OCI-LY3 (cell line): ENCODE measurements at regions not wholly inside any gene's neighbourhood (a gene's known extent, or its start where the extent isn't known, plus 50 kb on each side); places are given as distances from the start of the nearest gene placed in this dataset.

Source experiments
- H2AFZ ChIP-seq: fragments of 200-600, 300-600 bp; shearing (Covaris generic); 2 replicates; pipeline ENCODE4 v1.6.0; 2014; ENCODE audit warnings: antibody characterized with exemption, low read depth, low read length
- H3K27ac ChIP-seq: fragments of 200-600, 300-600 bp; sonication (generic); 2 replicates; pipeline ENCODE4 v1.5.1; 2014; ENCODE audit warnings: mild to moderate bottlenecking, low read length, moderate library complexity, mixed read lengths
- H3K27me3 ChIP-seq: fragments of 200-600, 300-600 bp; sonication (generic); 2 replicates; pipeline ENCODE4 v1.6.1; 2014; ENCODE audit warnings: low read depth, low read length, mixed read lengths
- H3K36me3 ChIP-seq: fragments of 200-600, 300-600 bp; sonication (generic); replicated peaks from 2 replicates; pipeline ENCODE3; 2014; ENCODE audit warnings: low read depth, low read length, mixed read lengths
- H3K4me1 ChIP-seq: fragments of 300-600, 200-600 bp; sonication (generic); 2 replicates; pipeline ENCODE4 v1.6.1; 2014; ENCODE audit warnings: low read length, mixed read lengths
- H3K4me2 ChIP-seq: fragments of 200-600, 300-600 bp; sonication (generic); 2 replicates; pipeline ENCODE4 v1.6.1; 2014; ENCODE audit warnings: low read length, mixed read lengths
- H3K4me3 ChIP-seq: fragments of 300-600, 200-600 bp; sonication (generic); 2 replicates; pipeline ENCODE4 v1.5.1; 2014; ENCODE audit warnings: antibody characterized with exemption, mild to moderate bottlenecking, low read length, moderate library complexity
- H3K79me2 ChIP-seq: fragments of 300-600, 200-600 bp; shearing (Covaris generic); 2 replicates; pipeline ENCODE4 v1.6.1; 2014; ENCODE audit warnings: mild to moderate bottlenecking, low read length, mixed read lengths
- H3K9ac ChIP-seq: fragments of 300-600, 200-600 bp; shearing (Covaris generic); 2 replicates; pipeline ENCODE4 v1.6.0; 2014; ENCODE audit warnings: mild to moderate bottlenecking, low read length, moderate library complexity
- H3K9me3 ChIP-seq: fragments of 200-600, 300-600 bp; shearing (Covaris generic); 2 replicates; pipeline ENCODE4 v1.6.1; 2014; ENCODE audit warnings: low read length, mixed read lengths; ENCODE audit not compliant: insufficient read depth
- H4K20me1 ChIP-seq: fragments of 200-600, 300-600 bp; sonication (generic); 2 replicates; pipeline ENCODE4 v1.6.1; 2016; ENCODE audit warnings: low read length, mixed read lengths; ENCODE audit not compliant: insufficient read depth
- EZH2phosphoT487 ChIP-seq: fragments of 200-600 bp; shearing (Covaris generic); IDR thresholded peaks from 2 replicates; pipeline ENCODE4 v1.6.1; 2018; ENCODE audit warnings: antibody characterized with exemption, mixed run types, low read depth
- TF ChIP-seq, protein P1 (sequence below): fragments of 200-600, 300-600 bp; sonication (generic); IDR thresholded peaks from 2 replicates; pipeline ENCODE4 v1.5.1; 2014; ENCODE audit warnings: antibody characterized with exemption, low read length, low read depth

GRCh38 chr4:177879851-177880250 lies 437.6 kb upstream of the AGA start:
- TF ChIP-seq EZH2phosphoT487 = no peak
- TF ChIP-seq, protein P1, sequence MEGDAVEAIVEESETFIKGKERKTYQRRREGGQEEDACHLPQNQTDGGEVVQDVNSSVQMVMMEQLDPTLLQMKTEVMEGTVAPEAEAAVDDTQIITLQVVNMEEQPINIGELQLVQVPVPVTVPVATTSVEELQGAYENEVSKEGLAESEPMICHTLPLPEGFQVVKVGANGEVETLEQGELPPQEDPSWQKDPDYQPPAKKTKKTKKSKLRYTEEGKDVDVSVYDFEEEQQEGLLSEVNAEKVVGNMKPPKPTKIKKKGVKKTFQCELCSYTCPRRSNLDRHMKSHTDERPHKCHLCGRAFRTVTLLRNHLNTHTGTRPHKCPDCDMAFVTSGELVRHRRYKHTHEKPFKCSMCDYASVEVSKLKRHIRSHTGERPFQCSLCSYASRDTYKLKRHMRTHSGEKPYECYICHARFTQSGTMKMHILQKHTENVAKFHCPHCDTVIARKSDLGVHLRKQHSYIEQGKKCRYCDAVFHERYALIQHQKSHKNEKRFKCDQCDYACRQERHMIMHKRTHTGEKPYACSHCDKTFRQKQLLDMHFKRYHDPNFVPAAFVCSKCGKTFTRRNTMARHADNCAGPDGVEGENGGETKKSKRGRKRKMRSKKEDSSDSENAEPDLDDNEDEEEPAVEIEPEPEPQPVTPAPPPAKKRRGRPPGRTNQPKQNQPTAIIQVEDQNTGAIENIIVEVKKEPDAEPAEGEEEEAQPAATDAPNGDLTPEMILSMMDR = peak; percentile 60
- Histone ChIP-seq H3K4me3 (no peak overlapping the region), H4K20me1 (no peaks in the 10 kb centered on the region), H3K27me3 (no peaks in the 10 kb centered on the region), H3K9me3 (no peaks in the 10 kb centered on the region), H3K36me3 (no peaks in the 10 kb centered on the region), H3K4me2 (peak overlapping the region; percentile 38), H3K4me1 (peaks cover 22% of the 10 kb centered on the region), H3K9ac (no peak overlapping the region), H2AFZ (no peak overlapping the region), H3K79me2 (no peaks in the 10 kb centered on the region), H3K27ac (no peak overlapping the region)

DNA sequence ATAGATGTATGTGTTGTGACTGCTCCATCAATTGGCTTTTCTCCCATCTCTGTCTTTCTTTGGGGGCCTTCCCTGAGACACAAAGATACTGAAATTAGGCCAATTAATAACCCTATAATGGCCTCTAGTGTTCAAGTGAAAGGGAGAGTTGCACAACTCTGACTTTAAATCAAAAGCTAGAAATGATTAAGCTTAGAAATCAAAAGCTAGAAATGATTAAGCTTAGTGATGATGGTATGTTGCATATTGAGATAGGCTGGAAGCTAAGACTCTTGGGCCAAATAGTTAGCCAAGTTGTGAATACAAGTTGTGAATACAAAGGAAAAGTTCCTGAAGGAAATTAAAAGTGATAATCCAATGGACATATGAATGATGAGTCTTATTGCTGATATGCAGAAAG lies 452.9 kb upstream of the AGA start:
- no peaks in the 10 kb centered on the region for H4K20me1 ChIP-seq
- H3K27ac ChIP-seq = no peak overlapping the region
- no peaks in the 10 kb centered on the region for H3K79me2 ChIP-seq

DNA sequence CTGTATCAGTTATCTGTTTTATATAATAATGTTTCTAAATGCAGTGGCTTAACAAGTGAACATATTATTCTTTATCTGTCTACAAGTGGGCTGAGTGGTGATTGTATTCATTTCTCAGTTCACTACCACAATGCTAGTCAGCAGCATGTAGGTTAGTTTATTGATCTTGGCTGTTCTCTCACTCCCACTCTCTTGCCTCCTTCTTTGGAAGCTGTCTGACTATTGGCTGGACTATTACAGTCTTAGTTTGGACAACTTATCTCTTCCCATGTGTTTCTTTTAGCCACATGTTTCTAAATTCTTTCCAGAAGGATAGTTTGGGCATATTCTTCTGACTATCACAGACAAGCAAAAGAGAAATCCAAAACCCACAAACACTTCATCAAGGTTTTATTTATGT lies 459.5 kb upstream of the AGA start:
- no peaks in the 10 kb centered on the region for H3K27me3 ChIP-seq
- no peaks in the 10 kb centered on the region for H3K36me3 ChIP-seq
- no peaks in the 10 kb centered on the region for H3K4me1 ChIP-seq
- TF ChIP-seq, protein P1 = no peak
- no peak for TF ChIP-seq EZH2phosphoT487
- no peaks in the 10 kb centered on the region for H4K20me1 ChIP-seq
- H2AFZ ChIP-seq = no peak overlapping the region
- no peak overlapping the region for H3K4me2 ChIP-seq
- H3K4me3 ChIP-seq = no peak overlapping the region
- H3K9me3 ChIP-seq = no peaks in the 10 kb centered on the region
- no peak overlapping the region for H3K9ac ChIP-seq
- no peaks in the 10 kb centered on the region for H3K79me2 ChIP-seq
- no peak overlapping the region for H3K27ac ChIP-seq

More for the DNA sequence above, 452.9 kb upstream of the AGA start:
- Histone ChIP-seq H3K4me1 (no peaks in the 10 kb centered on the region), H3K36me3 (no peaks in the 10 kb centered on the region), H3K4me2 (no peak overlapping the region), H3K9ac (no peak overlapping the region), H3K9me3 (no peaks in the 10 kb centered on the region), H2AFZ (no peak overlapping the region), H3K4me3 (no peak overlapping the region), H3K27me3 (no peaks in the 10 kb centered on the region)
- TF ChIP-seq EZH2phosphoT487 = no peak
- TF ChIP-seq, protein P1 = no peak

DNA sequence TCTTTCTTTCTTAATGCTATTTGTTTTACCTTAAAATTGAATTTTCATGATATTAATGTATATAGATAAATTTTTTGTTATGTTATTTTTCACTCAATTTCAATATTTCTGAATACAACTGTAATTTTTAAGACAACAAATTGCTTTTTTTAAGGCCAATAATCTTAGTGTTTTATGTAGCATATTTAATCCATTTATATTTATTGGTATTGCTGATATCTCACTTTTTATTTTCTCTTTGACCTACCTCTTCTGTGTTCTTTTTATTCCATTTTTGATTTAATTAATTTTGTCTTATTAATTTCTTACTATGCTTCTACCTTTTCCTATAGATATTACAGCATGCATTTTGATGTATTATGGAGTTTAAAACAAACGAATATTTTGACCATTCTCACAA lies 460.1 kb upstream of the AGA start:
- no peak for TF ChIP-seq EZH2phosphoT487
- TF ChIP-seq, protein P1 = no peak
- H3K9ac ChIP-seq = no peak overlapping the region
- no peaks in the 10 kb centered on the region for H3K36me3 ChIP-seq
- H3K4me1 ChIP-seq = no peaks in the 10 kb centered on the region
- H3K27ac ChIP-seq = no peak overlapping the region
- no peak overlapping the region for H2AFZ ChIP-seq
- no peaks in the 10 kb centered on the region for H4K20me1 ChIP-seq
- H3K4me3 ChIP-seq = no peak overlapping the region
- H3K79me2 ChIP-seq = no peaks in the 10 kb centered on the region
- H3K9me3 ChIP-seq = no peaks in the 10 kb centered on the region
- no peak overlapping the region for H3K4me2 ChIP-seq
- no peaks in the 10 kb centered on the region for H3K27me3 ChIP-seq
